ENCODE measurements at regions not wholly inside any gene's neighbourhood (a gene's known extent, or its start where the extent isn't known, plus 50 kb on each side); places are given as distances from the start of the nearest gene placed in this dataset.
"Not testable (repeated sequence)": the region's sequence is repeated elsewhere in the genome, so short reads cannot be mapped to it uniquely, and the experiment has no call there.

DNA sequence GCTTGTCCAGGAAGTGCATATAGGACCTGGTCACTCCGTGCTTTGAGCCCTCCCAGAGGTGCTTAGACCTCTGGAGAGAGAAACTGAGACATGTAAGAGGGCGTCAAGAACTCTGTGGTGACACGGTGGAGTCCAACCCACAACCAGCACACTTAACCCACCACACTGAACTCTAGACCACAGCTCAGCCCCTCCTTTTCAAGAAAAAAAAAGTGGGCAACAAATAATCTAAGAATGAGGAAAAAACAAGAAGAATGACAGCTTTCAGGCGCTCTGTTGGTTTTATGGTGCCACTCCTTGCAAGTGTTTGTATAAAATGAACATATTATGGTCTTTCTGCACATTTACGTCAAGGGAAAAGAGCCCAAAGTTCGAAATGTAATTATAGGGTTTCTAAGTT lies 50.2 kb upstream of the SNAPC3 start:
- DNase-seq, result no peak

DNA sequence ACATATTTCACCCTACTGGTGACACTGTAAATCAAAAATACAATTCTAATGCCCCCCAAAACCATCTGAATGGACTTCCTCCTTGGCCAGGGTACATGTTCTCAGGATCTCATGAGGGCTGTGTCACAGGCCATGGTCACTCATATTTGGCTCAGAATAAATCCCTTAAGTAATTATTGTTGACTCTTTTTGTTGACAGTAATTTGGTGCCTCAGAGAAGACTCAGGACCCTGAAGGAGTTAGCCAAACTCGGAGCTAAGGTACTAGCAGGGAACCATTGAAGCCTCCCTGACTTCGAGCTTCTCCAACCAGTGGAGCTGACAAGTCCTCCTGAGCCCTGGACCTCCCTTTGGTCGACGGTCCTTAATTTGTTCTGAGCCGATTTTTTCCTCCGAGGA lies 51.2 kb upstream of the SNAPC3 start:
- DNase-seq, result no peak

DNA sequence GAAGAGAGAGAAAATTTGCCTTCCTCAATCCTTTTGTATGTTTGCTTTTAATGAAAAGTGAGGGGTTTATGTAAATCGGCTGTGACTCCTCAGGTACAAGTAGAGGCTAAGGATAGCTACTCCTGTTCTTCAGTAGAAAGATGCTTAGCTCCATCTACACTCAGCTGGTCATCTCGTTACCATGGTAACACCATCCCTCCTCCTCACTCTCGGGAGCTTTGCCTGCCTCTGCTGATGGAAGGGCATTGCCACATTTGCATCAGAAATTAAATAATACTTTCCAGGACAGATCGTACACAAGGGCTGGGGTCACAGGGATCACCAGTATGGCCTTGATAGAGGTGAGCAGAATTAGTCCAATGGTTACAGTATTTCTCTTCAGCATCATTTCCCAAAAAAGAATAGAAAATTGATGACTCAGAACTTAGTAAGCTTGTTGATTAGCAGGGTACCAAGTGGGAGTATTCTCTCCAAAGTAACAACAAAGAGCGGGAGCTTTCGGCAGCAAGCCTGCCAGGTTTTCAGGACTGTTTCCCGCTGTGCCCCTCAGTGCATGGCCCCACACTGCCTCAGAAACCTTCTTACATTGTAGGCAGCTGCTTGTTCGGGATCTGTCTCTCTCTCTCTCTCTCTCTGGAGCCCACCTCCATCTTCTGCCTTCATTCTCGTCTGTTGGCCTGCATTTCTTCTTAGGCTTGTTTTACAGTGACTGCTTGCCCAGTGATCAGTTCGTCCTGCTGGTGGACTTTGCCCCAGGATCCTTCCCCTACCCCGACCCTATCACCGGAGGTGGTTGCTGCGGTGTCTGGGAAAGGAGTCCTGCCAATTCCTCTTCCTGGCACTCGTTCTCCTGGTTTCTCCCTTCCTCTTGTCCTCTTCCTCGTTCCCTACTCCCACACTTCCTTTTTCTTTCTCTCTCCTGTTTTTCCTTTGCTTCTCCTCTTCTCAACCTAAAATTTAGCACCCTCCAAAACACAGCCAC lies 51.9 kb upstream of the SNAPC3 start:
- peak; percentile 36 for DNase-seq

DNA sequence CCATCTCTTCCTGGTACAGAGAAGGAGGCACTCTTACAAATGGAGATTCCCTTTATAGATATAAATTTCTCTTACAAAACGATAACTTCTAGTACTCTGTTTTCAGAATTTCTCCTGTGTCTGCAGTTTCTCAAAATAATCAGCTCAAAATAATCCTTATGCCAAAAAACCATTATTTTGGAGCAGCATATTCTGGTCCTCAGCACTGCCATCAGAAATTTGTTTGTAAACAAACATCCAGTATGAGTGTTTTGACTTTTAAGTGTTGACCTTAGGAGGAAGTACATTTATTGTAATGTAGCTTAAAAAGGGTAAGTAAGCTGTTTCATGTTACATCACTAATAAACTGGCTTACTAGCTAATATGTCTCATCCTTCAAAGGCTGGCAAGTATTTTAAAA lies 52.8 kb upstream of the SNAPC3 start:
- no peak for DNase-seq

DNA sequence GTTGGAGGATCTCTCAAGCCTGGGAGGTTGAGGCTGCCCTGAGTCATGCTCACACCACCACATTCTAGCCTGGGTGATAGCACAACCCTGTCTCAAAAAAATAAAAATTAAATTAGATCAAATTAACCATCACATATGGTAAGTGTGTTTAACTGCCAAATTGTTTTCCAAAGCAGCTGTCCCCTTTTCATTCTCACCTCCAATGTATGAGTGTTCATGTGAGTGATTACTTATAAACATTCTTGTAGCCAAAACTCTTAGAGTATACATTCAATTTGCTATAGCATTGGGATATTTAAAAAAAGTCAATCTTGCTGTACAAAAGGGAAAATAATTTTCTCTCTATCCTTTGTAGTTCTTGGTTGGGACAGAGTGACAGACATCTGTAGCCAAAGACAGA lies 53.4 kb upstream of the SNAPC3 start:
- DNase-seq, result no peak

DNA sequence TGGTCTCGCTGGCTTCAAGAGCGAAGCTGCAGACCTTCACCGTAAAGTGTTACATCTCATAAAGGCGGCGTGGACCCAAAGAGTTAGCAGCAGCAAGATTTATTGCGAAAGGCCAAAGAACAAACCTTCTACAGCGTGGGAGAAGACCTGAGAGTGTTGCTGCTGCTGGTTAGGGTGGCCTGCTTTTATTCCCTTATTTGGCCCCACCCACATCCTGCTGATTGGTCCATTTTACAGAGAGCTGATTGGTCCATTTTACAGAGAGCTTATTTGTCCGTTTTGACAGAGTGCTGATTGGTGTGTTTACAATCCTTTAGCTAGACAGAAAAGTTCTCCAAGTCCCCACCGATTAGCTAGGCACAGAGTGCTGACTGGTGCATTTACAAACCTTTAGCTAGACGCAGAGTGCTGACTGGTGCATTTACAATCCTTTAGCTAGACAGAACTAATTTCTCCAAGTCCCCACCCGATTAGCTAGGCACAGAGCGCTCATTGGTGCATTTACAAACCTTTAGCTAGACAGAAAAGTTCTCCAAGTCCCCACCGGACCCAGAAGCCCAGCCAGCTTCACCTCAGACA lies 57.6 kb upstream of the SNAPC3 start:
- DNase-seq, result not testable (repeated sequence)

DNA sequence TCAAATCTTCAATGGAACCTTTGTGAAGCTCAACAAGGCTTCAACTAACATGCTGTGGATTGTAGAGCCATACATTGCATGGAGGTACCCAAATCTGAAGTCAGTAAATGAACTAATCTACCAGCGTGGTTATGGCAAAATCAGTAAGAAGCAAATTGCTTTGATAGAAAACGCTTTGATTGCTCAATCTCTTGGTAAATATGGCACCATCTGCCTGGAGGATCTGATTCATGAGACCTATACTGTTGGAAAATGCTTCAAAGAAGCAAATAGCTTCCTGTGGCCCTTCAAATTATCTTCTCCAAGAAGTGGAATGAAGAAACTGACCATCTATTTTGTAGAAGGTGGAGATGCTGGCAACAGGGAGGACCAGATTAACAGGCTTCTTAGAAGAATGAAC lies 54.7 kb upstream of the TTC39B start:
- no peak for DNase-seq

DNA sequence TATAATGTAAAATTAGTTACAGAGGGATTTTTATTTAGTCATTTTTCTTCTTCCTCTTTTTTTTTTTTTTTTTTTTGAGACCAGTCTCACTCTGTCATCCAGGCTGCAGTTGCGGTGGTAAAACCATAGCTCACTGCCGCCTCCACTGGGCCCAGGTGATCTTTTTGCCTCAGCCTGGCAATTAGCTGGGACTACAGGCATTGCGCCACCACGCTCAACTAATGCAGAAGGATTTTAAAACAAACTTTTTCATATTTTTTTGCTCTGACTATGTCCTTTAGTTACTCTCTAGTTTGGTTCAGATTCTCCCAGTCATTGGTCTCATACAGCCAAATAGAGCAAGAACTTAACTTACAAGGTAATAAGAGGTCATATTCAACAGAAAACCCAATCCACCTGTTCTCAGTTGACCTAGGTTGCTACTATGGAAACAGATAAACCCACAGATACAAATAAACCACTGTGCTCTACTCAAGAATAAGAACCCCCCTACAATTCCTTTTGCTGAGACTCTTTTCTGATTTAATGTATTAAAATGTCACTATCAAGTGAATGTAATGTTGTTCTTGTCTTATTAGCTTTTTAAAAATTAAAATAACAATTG lies 50.1 kb upstream of the TTC39B start:
- no peak for DNase-seq
